ENCODE measurements at regions not wholly inside any gene's neighbourhood (a gene's known extent, or its start where the extent isn't known, plus 50 kb on each side); places are given as distances from the start of the nearest gene placed in this dataset.

DNA sequence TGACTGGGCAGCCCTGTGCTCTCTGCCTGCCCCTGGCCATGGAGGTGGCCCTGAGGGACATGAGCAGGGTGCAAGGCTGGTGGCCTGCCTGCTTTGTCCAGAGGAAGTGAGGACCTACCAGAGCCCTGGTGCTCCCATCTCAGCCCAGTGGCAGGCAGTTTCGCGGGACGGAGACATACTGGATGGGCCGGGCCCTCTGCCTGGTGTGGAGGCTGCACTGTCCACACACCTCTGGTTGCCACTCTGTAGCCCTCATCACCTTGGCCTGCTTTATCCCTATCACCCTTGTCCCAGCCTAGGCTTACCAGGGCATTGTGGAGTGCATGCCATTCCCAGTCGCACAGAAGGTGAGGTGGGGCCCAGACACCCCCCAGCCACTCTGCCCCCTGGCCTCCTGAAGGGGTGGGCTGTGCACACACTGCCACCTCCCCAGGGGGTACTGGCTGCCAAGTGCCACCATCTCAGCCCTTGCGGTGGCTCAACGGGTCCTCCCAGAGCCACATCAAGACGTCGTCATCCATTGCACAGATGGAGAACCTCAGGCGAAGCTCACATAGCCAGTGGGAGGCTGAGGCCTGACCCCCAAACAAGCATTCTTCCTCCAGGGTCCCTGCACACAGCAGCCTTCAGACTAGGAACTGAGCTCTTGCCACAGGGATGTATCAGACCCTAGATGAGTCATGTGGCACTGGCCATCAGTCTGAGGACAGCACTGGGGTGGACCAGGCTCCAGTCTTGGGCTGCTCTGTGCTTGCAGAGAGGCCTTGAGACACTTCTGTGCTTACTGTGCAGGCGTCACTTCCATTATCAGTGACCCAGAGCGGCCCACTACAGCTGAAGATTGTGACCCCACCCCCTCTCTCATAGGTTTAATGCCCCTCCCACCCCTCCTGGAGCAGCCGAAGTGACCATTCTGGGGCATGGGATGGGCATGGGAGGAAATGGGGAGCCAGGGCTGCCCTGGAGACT, 176.1 kb downstream of the IGLL1 start:
- Mint-ChIP-seq H3K27ac (no peak overlapping the region), H3K36me3 (ENCODE audit: insufficient read depth in 1 of 3, low read depth in 3 of 3) (no peaks in the 10 kb centered on the region), H3K4me1 (peaks cover 11 to 21% of the 10 kb centered on the region in 2 experiments)

More for the DNA sequence above, 176.1 kb downstream of the IGLL1 start:
- H4K91ac ChIP-seq (ENCODE audit: insufficient read length, low read depth, low read length), result no peak overlapping the region
- peaks cover 8% of the 10 kb centered on the region for H3K23me2 ChIP-seq (ENCODE audit: insufficient read length, low read depth, low read length, poor library complexity, severe bottlenecking)
- H3K4ac ChIP-seq (ENCODE audit: low read depth, low read length), result no peak overlapping the region
- no peak overlapping the region for H2BK20ac ChIP-seq (ENCODE audit: low read depth, low read length, poor library complexity, severe bottlenecking)
- H2BK120ac ChIP-seq (ENCODE audit: low read depth, low read length, poor library complexity, severe bottlenecking), result no peak overlapping the region
- no peaks in the 10 kb centered on the region for H3K79me1 ChIP-seq (ENCODE audit: insufficient read depth, low read depth, low read length, poor library complexity, severe bottlenecking)
- H3K9ac ChIP-seq (ENCODE audit: extremely low read depth, insufficient read length, low read length), result no peak overlapping the region
- no peaks in the 10 kb centered on the region for H3K27me3 ChIP-seq (ENCODE audit: insufficient read depth, low read length)
- no peak overlapping the region for H4K8ac ChIP-seq (replicated peaks; ENCODE audit: insufficient read length, low read depth, low read length)
- H3K18ac ChIP-seq (ENCODE audit: insufficient read length, low read depth, low read length), result no peak overlapping the region
- no peak for DNase-seq
- no peaks in the 10 kb centered on the region for H3K9me3 Mint-ChIP-seq
- no peak overlapping the region for H2AFZ ChIP-seq (ENCODE audit: low read length)
- TF ChIP-seq, protein P1, sequence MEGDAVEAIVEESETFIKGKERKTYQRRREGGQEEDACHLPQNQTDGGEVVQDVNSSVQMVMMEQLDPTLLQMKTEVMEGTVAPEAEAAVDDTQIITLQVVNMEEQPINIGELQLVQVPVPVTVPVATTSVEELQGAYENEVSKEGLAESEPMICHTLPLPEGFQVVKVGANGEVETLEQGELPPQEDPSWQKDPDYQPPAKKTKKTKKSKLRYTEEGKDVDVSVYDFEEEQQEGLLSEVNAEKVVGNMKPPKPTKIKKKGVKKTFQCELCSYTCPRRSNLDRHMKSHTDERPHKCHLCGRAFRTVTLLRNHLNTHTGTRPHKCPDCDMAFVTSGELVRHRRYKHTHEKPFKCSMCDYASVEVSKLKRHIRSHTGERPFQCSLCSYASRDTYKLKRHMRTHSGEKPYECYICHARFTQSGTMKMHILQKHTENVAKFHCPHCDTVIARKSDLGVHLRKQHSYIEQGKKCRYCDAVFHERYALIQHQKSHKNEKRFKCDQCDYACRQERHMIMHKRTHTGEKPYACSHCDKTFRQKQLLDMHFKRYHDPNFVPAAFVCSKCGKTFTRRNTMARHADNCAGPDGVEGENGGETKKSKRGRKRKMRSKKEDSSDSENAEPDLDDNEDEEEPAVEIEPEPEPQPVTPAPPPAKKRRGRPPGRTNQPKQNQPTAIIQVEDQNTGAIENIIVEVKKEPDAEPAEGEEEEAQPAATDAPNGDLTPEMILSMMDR (conservative IDR thresholded peaks at IDR 0.05), result no peak
- H3K4me1 ChIP-seq (ENCODE audit: insufficient read depth, low read length), result no peaks in the 10 kb centered on the region
- H3K23ac ChIP-seq (ENCODE audit: insufficient read length, low read depth, low read length), result no peak overlapping the region
- H3K79me2 ChIP-seq (ENCODE audit: insufficient read depth, low read length), result no peaks in the 10 kb centered on the region
- H2BK15ac ChIP-seq (ENCODE audit: low read depth, low read length), result no peak overlapping the region
- H3K56ac ChIP-seq (ENCODE audit: insufficient read length, low read depth, low read length), result no peak overlapping the region
- H3K9me3 ChIP-seq (ENCODE audit: control insufficient read depth, low read depth, low read length), result no peaks in the 10 kb centered on the region
- H3K27ac ChIP-seq (ENCODE audit: insufficient read length, low read depth, low read length), result no peak overlapping the region
- H4K20me1 ChIP-seq (ENCODE audit: control insufficient read depth, insufficient read depth, insufficient read length), result no peaks in the 10 kb centered on the region
- no peak overlapping the region for H4K5ac ChIP-seq (ENCODE audit: insufficient read length, low read depth, low read length)
- no peak overlapping the region for H3T11ph ChIP-seq (ENCODE audit: low read length)
- no peak overlapping the region for H3K4me2 ChIP-seq (ENCODE audit: insufficient read depth, insufficient read length, low read length)
- H2BK5ac ChIP-seq (ENCODE audit: insufficient read length, low read length), result no peak overlapping the region
- peaks cover 40% of the 10 kb centered on the region for H3K27me3 Mint-ChIP-seq (ENCODE audit: low read depth)
- no CpG with 5 or more reads among the region's 13 CpGs for WGBS (ENCODE audit: extremely low coverage, insufficient read length, low lambda C conversion rate)
- H3K14ac ChIP-seq (ENCODE audit: insufficient read depth, low read length), result no peak overlapping the region
- no peak overlapping the region for H2AK5ac ChIP-seq (ENCODE audit: insufficient read length, low read length)
- no peak overlapping the region for H2BK12ac ChIP-seq (ENCODE audit: insufficient read length, low read depth, low read length)
- peak overlapping the region in 1 of 2 experiments; percentile 35; a peak in 1 of 5 replicates for H3K4me3 Mint-ChIP-seq

Data from H9 (cell line).